HG03025 (cell line): ENCODE measurements at regions not wholly inside any gene's neighbourhood (a gene's known extent, or its start where the extent isn't known, plus 50 kb on each side); places are given as distances from the start of the nearest gene placed in this dataset.
A peak's percentile ranks its signal among the peaks of the same experiment; 100 is the strongest.

Experiments used
- ATAC-seq: cut with Tn5 transposase; IDR thresholded peaks from one replicate; pipeline ENCODE4 v1.9.1; 2021; ENCODE audit warnings: mild to moderate bottlenecking, moderate library complexity; ENCODE audit not compliant: unreplicated experiment, low FRiP score

DNA sequence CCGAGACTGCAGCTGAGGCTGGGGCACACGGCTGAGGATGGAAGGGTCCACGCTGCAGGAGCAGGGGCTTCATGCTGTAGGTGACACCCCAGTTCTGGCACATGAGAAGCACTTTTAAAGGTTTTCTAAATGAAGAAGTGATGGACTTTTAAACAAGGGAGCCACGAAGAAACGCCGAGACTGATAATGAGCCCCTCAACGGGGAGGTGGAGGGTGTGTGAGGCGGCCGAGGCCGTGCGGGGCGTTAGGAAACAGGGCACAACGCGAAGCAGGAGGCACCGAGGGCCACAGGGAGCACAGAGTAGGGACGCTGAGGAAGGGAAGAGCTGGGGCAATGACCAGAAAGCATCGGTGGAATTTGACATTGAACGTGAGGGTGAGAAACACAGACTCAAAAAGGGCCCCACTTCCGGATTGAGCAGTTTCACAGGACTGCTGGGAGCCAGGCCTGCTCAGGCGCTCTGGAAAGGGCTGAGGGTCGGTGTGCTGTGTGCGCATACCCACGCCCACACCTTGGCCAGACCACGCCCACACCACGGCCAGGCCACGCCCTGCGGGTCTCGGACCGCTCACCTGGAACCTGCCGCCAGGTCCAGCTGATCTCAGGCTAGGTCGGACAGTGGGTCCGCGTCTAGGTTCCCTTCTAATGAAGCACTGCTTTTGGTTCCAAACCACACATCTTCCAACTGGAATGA is 115.7 kb downstream of the GYPC start:
- no peak for ATAC-seq

DNA sequence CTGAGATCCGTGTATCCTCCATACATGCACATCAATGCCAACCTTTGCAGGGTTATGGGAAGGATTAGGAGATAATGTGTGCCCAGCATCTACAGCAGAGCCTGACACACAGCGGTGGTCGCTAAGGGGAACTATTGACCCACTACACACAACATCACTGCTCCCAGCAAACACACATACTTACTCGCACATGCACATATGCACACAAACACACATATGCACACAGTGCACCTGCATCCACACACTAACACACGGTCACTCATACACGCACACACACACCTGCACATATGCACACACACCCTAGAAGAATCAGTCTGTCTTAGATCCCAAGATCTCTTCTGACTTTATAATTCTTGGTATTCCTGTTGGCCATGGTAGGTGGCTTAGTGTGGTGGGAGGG is 118.3 kb downstream of the GYPC start:
- no peak for ATAC-seq

DNA sequence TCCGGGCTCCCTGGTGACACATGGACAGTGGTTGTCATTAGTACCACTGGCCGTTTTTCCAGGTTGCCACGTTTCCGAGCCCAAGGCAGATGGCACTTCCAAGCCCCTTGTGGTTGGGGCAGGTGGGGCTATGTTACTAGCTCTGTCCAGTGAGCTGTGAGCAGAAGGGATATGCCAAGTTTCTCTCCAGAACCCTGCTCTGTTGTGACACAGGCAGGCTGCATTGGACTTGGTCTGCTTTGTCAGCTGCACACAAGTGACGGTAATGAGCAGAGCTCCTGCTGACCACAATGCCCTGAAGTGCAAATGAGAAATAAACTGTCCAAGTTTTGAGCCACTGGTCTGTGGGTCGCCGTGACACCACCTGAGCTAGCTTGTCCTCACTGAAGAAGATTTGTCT is 118.8 kb downstream of the GYPC start:
- no peak for ATAC-seq

DNA sequence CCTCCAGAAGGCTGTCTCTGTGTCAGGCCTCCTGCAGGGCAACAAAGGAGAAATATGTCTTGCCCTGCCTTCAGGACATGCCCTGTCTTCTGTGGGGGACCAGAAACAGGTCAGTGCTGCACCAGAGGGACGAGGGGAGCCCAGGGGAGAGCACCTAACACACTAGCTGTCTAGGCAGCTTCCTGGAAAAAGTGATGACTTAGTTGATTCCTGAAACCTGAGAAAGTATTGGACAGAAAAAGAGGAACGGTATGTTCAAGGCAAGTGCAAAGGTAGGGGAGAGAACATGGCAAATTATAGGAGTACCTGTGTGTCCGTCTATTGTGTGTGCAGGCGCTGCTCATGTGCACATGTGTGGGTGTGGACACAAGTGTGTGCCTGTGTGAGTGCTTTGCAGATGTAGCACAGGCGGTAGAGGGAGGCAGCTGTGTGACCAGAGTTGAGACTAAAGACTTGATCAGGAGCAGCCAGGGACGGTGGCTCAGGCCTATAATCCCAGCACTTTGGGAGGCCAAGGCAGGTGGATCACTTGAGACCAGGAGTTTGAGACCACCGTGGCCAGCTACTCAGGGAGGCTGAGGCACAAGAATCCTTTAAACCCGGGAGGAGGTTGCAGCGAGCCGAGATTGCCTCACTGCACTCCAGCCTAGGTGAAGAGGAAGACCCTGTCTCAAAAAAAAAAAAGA is 119.5 kb downstream of the GYPC start:
- no peak for ATAC-seq

DNA sequence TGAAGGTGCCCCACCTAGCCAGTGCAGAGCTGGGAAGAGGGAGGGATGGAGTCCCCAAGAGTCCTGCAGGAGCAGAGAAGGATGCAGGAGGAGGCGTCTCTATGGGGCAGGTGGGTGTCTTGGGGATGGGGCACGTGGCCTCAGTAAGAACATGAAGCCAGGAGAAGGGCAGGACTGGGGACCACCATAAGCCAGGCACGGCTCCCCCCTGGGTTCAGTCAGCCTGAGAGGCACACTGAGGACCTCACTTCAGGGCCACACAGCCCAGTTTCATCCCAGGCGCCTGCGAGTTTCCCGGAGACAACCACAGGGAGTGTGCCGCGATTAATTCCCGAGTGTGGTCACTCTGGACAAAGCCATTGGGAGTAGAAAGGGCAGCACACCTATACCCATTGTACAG is 120.3 kb downstream of the GYPC start:
- ATAC-seq, result peak; percentile 1

DNA sequence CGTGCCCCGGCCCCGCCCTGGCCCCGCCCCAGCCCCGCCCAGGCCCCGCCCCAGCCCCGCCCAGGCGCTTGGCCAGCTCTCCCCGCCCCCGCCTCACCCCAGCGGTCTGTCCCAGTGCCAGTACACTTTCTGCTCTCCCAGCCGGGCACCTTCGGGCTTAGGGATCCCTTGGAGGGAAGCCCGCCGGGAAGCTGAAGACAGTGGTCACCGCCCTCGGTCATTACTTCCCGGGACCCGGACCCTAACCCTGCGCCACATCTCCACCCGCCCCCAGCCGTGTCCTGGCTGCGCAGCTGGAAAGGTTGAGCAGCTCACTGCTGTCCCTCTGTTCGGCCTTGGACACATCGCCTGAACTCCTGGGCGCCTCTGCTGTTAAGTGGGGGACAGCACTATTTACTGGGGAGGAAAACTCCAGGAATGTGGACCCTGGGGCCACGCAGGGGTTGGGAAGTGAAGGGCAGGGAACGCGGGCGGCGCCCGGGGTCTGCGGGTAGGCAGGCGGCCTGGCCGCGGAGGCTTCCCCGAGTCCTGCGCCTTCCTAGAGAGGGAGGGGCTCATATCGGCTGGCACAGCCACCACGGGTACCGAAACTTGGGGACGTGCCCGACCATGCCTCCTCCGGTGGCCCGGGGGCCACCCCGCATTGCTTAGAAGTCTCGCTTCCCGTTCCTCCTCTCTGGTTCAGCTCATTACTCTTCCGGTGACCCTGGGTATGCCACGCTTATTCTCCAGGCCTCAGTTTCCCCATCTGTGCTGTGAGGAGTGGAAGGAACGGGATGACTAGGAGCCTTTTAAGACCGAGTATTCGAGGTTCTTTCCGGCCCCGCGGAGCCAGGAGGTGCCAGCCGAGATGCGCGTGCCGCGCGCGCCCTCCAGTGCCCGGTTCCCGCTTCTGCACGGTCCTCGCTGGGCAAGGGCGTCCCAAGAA is 121.0 kb downstream of the GYPC start:
- ATAC-seq, result peak; percentile 72

DNA sequence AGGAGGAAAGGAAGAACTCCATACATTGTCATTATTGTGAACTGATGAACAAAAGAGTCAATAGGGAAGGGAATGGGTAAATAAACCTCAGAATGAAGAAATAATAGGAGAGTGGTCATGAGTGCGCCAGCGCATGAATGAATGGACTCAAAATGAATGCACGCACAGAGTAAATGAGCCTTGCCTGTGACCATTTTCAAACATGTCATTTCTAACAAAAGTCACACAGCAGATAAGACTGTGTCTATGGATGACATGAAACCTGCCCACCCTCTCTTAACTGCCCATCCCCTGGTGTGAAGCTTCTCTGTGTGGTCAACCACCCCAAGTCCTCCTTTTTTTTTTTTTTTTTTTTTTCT is 121.1 kb upstream of the TEX51 start:
- no peak for ATAC-seq

DNA sequence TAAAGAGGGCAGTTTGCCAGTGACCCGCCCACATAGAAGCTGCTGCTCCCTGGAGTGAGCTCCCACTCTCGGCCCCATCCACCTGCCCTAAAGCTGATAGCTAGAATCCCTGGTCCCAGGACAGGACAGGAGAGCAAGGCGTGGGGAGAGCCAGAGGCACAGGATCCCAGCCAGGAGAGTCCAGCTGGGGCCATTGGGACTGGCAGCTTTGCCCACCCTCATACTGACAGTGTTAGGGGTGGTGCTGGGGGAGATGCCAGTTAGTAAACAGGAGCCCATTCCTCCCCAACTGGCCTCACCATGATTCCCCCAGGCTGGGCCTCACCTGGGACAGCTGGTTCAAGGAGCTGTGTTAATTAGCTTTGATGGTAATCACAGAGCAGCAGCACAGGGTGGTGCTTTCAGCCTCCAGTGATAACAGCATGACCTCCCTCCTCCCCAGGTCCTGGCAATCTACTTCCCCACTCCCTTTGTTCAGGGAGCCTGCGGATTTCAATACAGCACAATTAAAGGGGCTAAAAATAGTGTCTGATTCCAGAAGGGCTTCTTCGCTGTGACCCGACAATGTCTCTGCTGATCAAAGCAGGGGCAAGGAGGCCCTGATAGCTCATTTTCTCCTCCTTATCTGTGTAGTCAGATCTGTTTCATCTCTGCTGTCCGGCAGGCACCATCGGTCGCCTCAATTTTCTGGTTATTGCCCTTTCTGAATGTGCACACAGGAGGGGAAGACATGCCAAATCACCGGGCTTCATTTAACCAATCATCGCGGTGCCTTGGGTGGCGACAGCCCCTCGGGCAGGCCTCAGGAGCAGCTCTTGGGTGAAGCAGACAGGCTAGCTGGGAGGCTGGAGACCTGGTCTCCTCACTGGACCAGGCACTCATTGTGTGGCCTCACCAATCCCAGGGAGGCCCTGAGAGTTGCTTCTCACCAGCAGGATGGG is 119.9 kb upstream of the TEX51 start:
- ATAC-seq, result no peak

DNA sequence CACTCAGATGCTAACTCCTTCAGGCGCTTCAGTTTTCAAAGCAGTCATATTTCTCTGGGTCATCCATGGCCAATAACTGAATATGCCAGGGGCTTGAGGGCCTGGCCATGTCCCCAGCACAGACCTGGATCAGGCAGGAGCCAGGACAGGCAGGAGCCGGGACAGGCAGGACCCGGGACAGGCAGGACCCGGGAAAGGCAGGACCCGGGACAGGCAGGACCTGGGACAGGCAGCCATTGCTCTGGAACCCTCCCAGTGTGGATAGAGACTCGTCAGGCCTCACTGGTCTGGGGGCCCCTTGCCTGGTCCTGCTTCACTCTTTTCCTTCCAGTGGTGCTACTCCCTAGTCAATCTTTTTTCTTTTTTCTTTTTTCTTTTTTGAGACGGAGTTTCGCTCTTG is 117.5 kb upstream of the TEX51 start:
- no peak for ATAC-seq

DNA sequence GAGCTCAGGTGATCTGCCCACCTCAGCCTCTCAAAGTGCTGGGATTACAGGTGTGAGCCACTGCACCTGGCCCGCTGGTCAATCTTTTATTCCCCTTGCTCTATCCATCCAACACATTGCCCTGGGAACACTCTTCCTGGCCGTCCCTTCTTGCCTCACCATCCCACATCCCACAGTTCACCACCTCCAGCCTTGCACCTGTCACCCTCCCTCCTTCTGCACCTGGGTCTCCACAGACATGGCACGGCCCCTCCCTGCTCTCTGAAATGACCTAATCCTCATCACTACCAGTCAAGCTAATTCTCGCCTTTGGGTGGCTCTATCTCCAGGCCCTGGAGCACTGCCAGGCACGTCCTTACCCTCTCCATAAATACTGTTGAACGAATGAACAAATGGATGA is 116.9 kb upstream of the TEX51 start:
- no peak for ATAC-seq

DNA sequence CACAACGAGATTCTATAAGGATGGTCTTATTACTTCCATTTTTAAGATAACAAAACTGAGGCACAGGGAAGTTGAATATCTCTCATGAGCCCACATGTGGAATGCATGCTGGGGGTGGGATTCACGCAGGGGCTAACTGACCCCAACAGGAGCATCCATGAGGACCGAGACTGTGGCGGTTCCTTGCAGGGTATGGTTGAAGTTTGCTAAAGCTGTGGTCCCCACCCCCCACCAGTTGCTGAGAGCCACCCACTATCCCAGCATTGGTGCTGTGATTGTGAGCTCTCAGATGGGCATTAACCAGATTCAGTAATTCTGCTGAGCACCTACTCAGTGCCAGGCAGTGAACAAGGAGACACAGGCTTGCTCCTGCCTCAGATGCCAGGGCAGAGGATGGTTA is 116.0 kb upstream of the TEX51 start:
- no peak for ATAC-seq

DNA sequence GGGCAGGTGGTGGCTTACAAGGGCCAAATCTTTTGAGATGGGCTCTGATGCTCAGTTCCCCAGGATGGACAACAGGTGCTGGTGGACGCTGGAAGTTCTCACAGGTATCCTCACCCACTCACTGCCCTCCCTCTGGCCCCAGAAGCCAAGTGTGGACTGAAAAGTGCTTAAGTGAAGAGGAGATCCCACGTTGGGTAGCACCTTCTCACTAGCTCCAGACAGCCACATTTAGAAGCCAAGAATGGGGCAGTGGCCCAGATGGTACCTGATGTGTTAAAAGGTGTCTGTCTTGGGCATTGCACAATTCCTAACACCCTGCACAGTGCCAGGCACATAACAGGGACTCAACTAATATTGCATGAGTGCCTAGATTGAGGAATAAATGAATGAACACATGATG is 115.3 kb upstream of the TEX51 start:
- ATAC-seq, result no peak

DNA sequence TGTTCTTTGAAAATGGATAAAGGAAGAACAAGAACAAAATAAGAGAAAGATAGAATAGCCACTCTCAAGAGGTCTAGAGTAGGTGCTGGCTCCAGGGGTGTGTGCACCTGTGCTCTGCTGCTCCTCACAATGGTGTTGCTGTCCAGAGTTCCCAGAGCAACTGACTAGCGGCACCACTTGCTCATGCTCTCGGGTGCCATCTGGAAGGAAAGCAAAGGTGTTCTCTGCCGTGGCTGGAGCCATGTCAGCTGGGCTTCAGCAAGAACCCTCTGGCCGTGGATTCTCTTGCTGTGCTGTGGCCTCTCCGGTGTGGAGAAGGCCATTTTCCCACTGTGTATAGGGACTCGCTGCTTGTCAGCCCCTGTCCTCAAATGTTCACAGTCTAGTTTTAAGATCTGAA is 114.6 kb upstream of the TEX51 start:
- ATAC-seq, result no peak

DNA sequence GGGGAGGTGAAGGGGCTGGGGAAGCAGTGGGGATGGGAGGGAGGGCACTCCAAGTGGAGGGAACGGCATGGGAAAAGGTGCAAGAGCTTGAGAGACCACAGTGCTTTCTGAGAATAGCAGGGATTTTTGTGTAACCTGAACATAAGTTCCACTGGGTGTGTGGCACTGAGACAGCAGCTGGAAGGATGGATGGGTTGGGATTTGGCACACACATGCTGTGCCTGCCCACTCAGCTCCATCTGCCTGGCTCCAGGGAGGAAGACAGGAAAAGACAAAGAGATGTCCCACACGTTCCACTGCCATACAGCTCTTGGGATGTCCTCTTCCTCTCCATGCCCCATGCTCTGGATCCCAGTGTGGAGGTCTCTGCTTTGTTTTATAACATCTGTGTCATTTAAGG is 114.1 kb upstream of the TEX51 start:
- no peak for ATAC-seq

DNA sequence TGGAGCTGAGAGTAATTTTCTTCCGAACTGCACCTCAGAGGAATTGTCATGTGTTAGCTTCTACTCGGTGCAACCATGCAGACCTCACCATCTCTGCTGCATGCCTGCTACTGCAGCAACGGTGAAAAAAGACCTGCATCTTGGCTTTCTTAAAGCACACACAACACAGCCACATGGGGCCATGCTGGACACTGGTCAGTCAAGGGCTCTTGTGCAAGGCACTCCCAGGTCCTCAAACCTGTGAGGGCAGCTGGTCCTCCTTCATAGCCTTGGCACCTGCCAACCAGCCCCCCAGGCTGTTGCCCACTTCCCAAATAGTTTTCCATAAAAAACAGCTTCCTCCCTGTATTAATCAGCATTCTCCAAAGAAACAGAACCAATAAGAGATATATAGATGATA is 113.5 kb upstream of the TEX51 start:
- no peak for ATAC-seq

DNA sequence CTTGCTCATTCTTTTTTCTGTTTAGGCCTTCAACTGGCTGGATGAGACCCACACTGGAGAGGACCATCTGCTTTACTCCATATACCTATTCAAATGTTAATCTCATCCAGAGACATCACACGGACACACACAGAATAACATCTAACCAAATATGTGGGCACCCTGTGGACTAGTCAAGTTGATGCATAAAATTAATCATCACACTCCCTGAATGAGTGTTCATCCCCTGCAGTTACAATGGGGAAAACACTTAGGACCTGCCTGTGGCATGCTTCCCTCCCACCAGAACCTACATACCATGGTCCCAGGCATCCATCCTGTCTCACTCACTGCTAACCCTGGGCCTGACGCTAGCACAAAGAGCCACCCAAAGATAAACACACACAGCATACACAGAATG is 112.8 kb upstream of the TEX51 start:
- ATAC-seq, result no peak

DNA sequence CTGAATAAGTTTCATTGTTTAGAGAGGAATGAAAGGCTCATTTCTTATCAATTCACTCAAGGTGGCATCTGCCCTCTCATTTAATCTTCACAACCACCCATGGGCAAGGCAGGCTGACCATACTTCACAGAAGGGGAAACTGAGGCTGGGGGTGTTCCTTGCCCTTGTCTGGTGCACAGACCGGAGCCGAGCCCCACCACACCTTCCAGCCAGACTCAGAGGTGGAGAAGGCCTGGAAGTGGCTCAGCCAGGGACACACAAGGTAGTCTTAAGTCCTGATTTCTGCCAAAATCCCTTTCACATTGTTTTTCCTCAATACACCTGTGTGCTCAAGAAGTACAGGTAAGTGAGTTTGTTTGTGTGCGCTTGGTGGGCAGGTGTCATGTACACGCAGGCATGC is 111.9 kb upstream of the TEX51 start:
- no peak for ATAC-seq

DNA sequence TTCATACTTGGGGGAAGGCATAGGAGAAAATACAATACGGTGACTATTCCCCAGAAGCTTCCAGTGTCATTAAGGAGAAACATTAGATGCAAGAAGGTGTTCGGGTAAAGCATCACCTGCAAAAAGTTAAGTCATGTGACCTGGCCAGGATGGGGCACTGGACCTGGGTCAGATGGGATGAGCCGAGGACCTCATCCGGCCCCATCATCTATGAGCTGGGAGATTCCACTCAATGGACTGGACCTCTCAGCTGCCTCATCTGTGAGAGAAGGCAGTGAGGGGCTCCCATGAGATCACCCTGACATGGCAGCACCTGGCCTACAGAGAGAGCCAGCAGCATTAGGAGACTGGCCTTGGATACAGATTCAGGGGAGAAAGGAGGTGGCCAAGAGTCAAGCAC is 111.4 kb upstream of the TEX51 start:
- ATAC-seq, result no peak

DNA sequence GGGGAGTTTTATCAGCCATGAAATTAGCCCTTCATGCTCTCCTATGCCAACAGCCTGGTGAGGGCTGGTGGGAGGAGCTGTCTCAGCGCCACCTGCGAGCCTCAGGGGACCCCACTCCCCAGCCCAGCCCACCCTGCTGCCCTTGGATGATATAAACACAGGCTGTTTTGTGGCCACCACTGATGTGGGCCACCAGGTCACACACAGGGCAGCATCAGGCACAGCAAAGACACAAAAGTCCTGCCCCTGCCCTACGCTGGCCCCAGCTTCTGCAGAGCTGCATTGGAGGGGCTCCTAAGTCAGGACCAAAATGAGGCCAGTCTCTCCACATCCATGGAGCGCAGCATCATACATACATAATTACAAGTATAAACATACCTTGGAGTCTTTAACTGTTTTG is 110.6 kb upstream of the TEX51 start:
- ATAC-seq, result no peak

DNA sequence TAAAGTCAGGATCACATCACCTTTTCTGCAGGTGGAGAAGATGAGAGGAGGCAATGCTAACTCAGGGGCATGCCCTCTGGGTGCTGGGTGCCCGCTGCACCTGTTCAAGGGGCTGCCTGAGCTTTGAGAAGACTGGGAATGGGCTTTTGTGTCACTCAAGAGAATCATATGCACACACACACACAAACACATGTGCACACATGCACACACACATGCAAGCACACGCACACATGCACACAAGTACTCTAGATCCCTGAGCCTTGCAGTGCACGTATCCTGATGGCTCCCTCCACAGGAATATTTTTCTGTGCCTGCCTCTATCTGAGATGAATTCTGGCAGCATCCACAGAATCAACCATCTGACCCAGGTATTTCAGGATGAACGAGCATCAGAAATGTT is 110.0 kb upstream of the TEX51 start:
- no peak for ATAC-seq
